HG02938 (cell line): ENCODE measurements at regions not wholly inside any gene's neighbourhood (a gene's known extent, or its start where the extent isn't known, plus 50 kb on each side); places are given as distances from the start of the nearest gene placed in this dataset.

Experiments used
- ATAC-seq: cut with Tn5 transposase; IDR thresholded peaks from one replicate; pipeline ENCODE4 v1.9.1; 2021; ENCODE audit warnings: mild to moderate bottlenecking, moderate library complexity; ENCODE audit not compliant: unreplicated experiment

- no peak for ATAC-seq
Observed at GRCh38 chr5:124287813-124288212, 458.6 kb downstream of the ZNF608 start.

GRCh38 chr5:124285733-124286132 is 460.7 kb downstream of the ZNF608 start:
- ATAC-seq: no peak

- ATAC-seq: no peak
Observed at GRCh38 chr5:124285071-124285470, 461.4 kb downstream of the ZNF608 start.

- ATAC-seq: no peak
Observed at GRCh38 chr5:124283031-124283430, 463.4 kb downstream of the ZNF608 start.

- no peak for ATAC-seq
Observed at GRCh38 chr5:124280079-124280478, 466.4 kb downstream of the ZNF608 start.

- ATAC-seq: no peak
Observed at GRCh38 chr5:124279146-124279876, 467.1 kb downstream of the ZNF608 start.

GRCh38 chr5:124278636-124279035 is 467.8 kb downstream of the ZNF608 start:
- no peak for ATAC-seq

- no peak for ATAC-seq
Observed at GRCh38 chr5:124277767-124278545, 468.5 kb downstream of the ZNF608 start.

GRCh38 chr5:124276166-124276565 is 470.3 kb downstream of the ZNF608 start:
- no peak for ATAC-seq

- no peak for ATAC-seq
Observed at GRCh38 chr5:124274949-124275348, 471.5 kb downstream of the ZNF608 start.

GRCh38 chr5:124264499-124264898 is 481.9 kb downstream of the ZNF608 start:
- ATAC-seq: no peak

- no peak for ATAC-seq
Observed at GRCh38 chr5:124263680-124264491, 482.6 kb downstream of the ZNF608 start.

GRCh38 chr5:124262991-124263571 is 483.4 kb downstream of the ZNF608 start:
- no peak for ATAC-seq

- no peak for ATAC-seq
Observed at GRCh38 chr5:124262470-124262869, 484.0 kb downstream of the ZNF608 start.

GRCh38 chr5:124261848-124262247 is 484.6 kb downstream of the ZNF608 start:
- ATAC-seq: no peak

- no peak for ATAC-seq
Observed at GRCh38 chr5:124260921-124261515, 485.4 kb downstream of the ZNF608 start.

- no peak for ATAC-seq
Observed at GRCh38 chr5:124259017-124259416, 487.4 kb downstream of the ZNF608 start.

GRCh38 chr5:124257048-124257447 is 489.4 kb downstream of the ZNF608 start:
- ATAC-seq: no peak

GRCh38 chr5:124253203-124253810 is 493.1 kb downstream of the ZNF608 start:
- no peak for ATAC-seq

- no peak for ATAC-seq
Observed at GRCh38 chr5:124252747-124253146, 493.7 kb downstream of the ZNF608 start.
